ENCODE measurements at regions not wholly inside any gene's neighbourhood (a gene's known extent, or its start where the extent isn't known, plus 50 kb on each side); places are given as distances from the start of the nearest gene placed in this dataset.

DNA sequence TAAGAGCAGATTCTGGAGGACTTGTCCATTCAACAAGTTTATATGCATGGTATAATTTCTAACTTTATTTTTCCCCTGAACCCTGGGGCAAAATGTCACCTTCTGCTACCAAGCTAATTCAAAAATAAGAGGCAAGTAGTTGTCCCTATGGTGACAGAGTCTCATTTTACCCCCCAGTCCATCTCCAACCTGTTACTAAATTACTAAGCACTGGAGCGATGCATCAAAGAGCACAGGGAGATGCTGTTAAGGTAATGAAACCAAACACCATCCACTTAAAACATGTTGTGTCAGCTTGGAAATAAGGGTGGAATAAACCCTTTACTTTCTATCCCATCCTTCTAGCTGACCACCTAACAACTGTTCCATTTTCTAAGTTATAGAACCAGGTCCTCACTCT, 417.4 kb upstream of the ATP11B start:
- no peaks in the 10 kb centered on the region for H3K79me1 ChIP-seq (ENCODE audit: low read depth in 1 of 2, low read length in 2 of 2)
- H3K23ac ChIP-seq (ENCODE audit: low read depth, low read length), result no peak overlapping the region
- H2AK5ac ChIP-seq (ENCODE audit: low read depth, low read length), result no peak overlapping the region
- H2AK9ac ChIP-seq (replicated peaks; ENCODE audit: low read depth, low read length, poor library complexity), result no peak overlapping the region
- H4K5ac ChIP-seq (ENCODE audit: low read depth, low read length), result no peak overlapping the region
- H2AFZ ChIP-seq (replicated peaks; ENCODE audit: low read length, poor library complexity), result no peak overlapping the region
- H2BK20ac ChIP-seq (ENCODE audit: low read depth, low read length), result no peak overlapping the region
- H3K4me3 ChIP-seq (ENCODE audit: insufficient read depth, low read depth, low read length), result no peak overlapping the region
- H3K27me3 ChIP-seq (ENCODE audit: control insufficient read depth, insufficient read depth, low read length), result no peaks in the 10 kb centered on the region
- H3K27ac ChIP-seq (ENCODE audit: insufficient read depth, low read length), result no peak overlapping the region
- no peak overlapping the region for H2BK120ac ChIP-seq (ENCODE audit: low read depth, low read length)
- WGBS, 2 experiments (ENCODE audit: extremely low coverage in 2 of 2, insufficient read length in 1 of 2), result no CpG with 5 or more reads among the region's 1 CpG
- no peak overlapping the region for H4K91ac ChIP-seq (ENCODE audit: insufficient read depth, low read depth, low read length)
- POLR2A ChIA-PET (ENCODE audit: unreplicated experiment), result no interaction called here
- CTCF ChIA-PET, result no interaction called here
- H4K20me1 ChIP-seq (ENCODE audit: insufficient read depth, low read length), result no peaks in the 10 kb centered on the region
- no peak overlapping the region for H3K4ac ChIP-seq (ENCODE audit: low read depth, low read length)
- H4K8ac ChIP-seq (ENCODE audit: low read depth in 2 of 2, low read length in 2 of 2), result no peak overlapping the region
- H3K4me1 ChIP-seq (ENCODE audit: control insufficient read depth, insufficient read depth, low read length), result no peaks in the 10 kb centered on the region
- no peak overlapping the region for H2BK5ac ChIP-seq (ENCODE audit: low read depth, low read length, poor library complexity, severe bottlenecking)
- no peak for DNase-seq
- no peaks in the 10 kb centered on the region for H3K9me1 ChIP-seq (ENCODE audit: insufficient read depth, low read length)
- H3K9me3 ChIP-seq (ENCODE audit: control insufficient read depth, insufficient read depth, low read length), result 0 out of 2 replicates have a peak, but pooled peaks cover 2% of the 10 kb centered on the region
- no peak for ATAC-seq (ENCODE audit: low read depth)
- H3K9ac ChIP-seq (ENCODE audit: low read depth, low read length), result no peak overlapping the region
- H3K4me2 ChIP-seq (ENCODE audit: low read depth, low read length), result no peak overlapping the region
- H2BK15ac ChIP-seq (ENCODE audit: low read depth, low read length), result no peak overlapping the region
- no peaks in the 10 kb centered on the region for H3K36me3 ChIP-seq (ENCODE audit: control insufficient read depth, insufficient read depth, low read length)
- intact Hi-C loops (cut with micrococcal nuclease), result no loop called here
- H3K18ac ChIP-seq (ENCODE audit: low read depth, low read length), result no peak overlapping the region
- no peak overlapping the region for H3K56ac ChIP-seq (ENCODE audit: extremely low read depth, insufficient read depth, low read length)
- no peak for TF ChIP-seq NFE2L2 (IDR thresholded peaks at IDR 0.05; ENCODE audit: low read depth, low read length)
- no peak for TF ChIP-seq RAD21 (IDR thresholded peaks at IDR 0.05; ENCODE audit: low read length)
- no peak for TF ChIP-seq CHD1 (IDR thresholded peaks at IDR 0.05; ENCODE audit: low read depth, low read length)
- no TSS peak for BruUV-seq (replicated peaks)
- H3K14ac ChIP-seq (replicated peaks; ENCODE audit: low read depth, low read length), result no peak overlapping the region
- in situ Hi-C loops (cut with MboI; ENCODE audit: low sequenced_read_pairs), result no loop called here
- dilution Hi-C loops (cut with HindIII; ENCODE audit: low sequenced_read_pairs, unreplicated experiment), result no loop called here
